GM15510 (cell line): ENCODE measurements at regions not wholly inside any gene's neighbourhood (a gene's known extent, or its start where the extent isn't known, plus 50 kb on each side); places are given as distances from the start of the nearest gene placed in this dataset.

Source experiments
- POLR2A ChIP-seq: IDR thresholded peaks from 3 replicates; pipeline ENCODE4 v1.6.1; 2011; ENCODE audit warnings: borderline replicate concordance; ENCODE audit not compliant: insufficient read length; ENCODE audit errors: extremely low read depth

DNA sequence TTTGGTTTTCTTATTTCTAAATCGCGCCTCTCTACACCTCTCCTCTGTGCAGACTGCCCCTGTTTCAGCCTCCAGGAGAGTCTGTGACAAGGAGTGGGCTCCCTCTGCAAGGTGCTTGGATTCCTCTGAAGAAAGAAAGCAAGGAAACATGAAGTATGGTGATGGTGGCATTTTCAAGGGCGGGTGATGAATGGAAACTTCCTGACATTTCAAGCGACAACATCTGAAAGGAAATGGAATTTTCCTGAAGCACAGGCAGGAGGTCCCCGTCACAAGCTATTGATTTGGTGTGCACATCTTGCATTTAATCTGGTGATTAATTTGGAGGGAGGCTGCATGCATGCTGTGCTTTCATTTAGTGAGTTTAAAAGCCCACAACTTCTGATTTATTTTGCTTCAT lies 164.6 kb upstream of the FGGY start:
- no peak for TF ChIP-seq POLR2A

DNA sequence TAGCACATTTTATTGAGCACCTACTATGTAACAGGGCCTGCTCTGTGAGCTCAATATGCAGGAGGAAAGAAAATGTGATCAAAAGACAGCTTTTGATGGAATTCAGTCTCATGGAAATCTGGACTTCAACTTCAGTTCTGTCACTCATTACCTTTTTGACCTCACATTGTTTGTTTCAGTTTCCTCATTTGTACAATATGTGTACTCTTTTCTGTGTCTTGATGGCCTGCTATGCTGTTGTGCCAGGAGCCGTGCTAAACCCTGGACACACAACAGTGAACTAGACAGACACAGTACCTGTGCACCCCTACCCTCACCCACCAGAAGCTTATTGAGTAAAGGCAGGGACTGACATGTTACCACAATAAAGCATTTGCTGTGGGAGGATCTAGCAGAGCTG lies 162.9 kb upstream of the FGGY start:
- no peak for TF ChIP-seq POLR2A

DNA sequence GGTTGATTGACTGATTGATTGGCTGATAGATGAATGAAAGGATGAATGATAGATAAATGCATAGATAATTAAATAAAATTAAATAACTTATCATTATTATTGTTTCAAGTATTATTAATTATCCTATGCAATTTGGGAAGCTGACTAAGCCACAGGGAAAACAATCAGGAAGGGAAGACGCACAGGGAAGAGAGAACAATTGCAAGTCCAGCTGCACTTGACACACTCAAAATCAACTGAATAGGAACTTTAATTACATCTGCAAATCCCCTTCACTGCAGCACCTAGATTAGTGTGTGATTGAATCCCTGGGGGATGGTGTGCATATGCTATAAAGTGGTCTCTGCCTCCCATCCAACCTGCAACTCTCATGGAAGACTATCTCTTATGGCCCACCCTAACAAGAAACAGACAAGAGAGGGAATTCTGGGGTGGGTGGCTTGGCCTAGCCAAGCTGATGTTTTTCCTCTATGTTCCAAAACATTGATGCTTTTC lies 161.1 kb upstream of the FGGY start:
- TF ChIP-seq POLR2A = no peak

DNA sequence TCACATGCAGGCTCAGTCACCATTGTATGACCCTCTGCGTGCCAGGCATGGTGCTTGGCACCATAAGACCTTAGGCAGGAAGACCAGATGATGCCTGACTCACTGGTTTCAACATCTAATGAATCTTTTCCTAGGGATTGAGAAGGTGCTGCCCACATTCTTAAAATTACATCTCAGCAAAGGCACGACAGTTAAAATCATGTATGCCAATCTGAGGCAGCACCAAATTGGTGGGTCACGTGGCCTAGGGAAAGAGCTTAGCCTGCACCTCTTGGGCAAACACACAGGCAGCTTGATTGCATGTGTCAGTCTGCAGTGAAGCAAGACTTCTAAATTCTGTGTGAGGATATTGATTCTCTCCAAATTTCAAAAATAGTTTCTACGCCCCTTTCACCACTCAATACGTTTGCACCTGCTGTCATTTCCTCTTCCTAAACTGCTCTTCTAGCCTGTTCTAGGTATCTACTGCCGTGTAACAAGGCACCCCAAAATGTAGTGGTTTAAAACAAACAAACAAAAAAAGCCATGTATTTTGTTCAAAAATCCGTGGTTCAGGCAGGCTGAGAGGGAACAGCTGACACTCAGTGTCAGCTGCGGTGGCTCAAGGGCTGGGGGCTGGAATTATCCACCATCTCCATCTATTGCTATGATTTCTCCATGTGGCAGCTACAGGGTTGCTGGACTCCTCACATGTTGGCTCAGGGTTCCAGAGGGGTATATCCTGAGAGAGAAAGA lies 160.2 kb upstream of the FGGY start:
- no peak for TF ChIP-seq POLR2A

DNA sequence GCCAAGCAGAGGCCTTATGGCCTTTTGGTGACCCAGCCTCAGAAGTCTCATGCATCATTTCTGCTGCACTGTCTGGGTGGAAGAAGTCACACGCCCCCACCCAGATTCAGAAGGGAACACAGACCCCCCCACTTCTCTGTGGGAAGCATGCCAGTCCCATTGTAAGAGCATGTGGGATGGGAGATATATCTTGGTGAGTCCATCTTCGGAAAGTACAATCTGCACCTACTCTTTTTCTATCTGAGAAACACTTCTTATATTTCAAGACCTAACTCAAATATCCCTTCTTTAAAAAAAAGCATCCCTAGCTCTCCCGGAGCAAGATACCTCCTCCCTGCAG lies 159.6 kb upstream of the FGGY start:
- TF ChIP-seq POLR2A = no peak

DNA sequence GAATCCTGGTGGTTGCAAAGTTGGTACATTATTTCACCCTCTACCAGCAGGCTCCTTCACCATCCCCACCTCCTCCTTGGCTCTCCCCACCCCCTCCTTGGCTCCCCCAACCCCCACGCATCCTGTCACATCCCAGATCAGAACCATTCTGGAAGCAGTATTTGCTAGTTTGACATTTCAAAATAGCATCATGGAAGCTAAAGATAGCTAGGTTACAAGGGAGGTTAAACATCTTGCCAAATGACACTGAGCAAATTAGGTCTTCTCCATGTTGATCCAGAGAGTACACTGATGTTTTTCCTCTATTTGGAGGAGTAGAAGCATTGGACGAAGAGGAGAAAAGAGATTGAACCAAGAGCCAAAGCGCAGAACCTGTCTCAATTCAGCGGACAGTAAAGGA lies 158.9 kb upstream of the FGGY start:
- TF ChIP-seq POLR2A = no peak

DNA sequence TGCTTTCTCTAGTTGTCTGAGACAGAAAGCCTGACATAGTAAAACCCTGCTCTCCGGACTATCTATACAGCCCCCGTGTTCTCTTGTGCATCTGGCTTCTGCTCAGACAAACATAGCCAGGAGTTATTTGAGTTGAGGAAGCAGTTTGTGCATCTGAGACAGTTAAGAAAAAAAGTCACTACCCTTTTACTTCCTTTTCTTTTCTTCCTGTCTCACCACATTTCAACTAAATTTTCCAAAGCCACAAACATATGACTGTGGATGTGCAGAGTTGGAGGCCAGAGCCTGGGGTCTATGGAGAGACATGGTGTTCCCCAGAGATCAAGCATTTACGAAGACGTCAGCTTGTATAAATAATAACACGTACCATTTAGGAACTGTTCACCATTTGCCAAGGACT lies 158.5 kb upstream of the FGGY start:
- no peak for TF ChIP-seq POLR2A

DNA sequence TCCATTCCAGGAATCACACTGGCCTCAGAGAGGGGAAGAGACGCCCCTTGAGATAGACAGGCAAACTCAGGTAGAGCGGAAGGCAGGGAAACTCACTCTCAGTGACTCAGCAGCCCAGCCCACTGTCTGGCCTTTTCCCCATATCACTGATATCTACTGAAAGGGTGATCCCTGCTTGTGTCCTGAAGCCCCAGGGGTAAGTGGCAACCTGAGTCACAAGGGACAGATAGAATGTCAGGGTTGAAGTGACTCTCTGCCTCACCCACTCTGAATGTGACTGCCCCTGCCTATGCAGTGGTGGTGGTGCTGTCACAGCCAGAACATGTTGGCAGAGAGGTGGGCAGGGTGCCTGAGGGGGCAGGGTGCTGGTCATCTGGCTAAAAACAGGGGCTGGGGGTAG lies 157.5 kb upstream of the FGGY start:
- no peak for TF ChIP-seq POLR2A

DNA sequence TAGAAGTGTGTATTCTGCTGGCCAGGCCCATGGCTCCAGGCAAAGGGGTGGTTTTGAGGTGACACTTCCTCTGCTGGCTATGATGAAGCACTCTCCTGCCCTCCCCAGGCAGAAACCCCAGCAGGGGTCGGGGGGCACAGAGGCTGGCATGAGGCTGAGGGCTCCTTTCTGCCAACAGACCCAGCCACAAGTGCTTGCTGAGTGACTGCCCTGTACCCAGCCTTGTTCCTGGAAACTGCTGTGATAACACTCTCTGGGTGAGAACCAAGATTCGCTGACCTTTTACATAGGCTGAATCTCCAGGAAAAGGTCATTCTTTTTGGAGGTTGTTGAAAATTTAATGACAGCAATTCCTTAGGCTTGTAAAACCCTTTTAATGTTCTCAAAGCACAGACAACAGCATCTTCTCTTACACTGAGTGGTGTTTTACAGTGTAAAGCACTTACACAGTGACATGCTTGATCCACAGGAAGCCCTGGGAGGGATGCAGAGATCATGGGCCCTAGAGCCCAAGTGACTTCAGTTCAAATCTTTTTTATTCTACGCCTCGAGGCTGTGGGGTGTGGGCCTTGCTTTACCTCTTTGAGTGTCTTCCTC lies 155.5 kb upstream of the FGGY start:
- no peak for TF ChIP-seq POLR2A

DNA sequence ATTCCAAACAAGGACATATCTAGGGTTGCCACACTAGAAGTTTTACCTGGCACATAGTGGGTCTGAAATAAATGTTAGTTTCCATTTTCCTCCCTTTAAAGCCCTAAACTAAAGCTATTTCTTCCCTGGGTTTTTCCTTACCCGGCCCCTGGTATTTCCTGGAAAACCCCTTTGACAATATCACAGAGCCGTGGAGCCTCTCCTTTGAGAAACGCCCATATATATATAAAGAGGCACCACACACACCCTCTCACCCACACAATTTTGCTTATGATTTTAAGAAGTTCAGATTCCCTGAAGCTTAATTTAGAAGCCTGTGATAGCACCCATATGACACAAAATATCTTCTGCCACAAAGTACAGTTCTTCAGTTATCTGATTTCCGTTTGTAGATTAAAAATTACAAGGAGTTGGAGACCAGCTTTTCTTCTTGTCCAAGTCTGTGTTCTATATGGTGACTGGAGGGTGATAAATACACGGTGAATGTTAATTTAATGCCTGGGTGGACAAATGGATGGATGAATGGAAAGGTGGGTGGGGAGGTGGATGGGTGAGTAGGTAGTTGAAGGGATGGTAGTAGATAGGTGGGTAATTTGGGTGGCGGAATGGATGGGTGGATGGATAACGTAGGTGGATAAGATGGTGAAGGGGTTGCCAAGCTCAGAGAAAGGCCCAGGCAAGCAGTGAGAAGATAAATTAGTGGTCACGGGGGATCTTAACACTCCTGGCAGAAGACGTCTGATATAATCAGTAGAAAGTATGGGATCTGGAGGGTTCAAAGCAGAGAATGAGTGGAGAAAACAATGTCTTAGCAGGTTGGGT lies 154.4 kb upstream of the FGGY start:
- TF ChIP-seq POLR2A = no peak

DNA sequence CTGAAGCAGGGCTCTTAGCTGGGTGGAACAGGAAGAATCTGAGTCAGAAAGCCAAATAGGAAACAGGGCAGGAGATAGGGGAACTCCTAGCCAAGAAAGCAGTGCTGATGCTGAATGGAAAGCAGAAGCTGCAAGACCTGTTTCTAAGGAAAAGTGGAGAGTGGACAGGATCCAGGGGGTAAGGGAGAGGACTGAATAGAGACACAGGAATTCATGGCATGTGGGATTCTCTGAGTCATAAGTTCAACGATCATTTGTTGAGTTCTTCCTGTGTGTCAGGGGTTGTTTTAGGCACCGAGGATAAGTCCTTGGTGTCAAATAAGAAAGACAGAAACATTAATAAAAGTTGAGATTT lies 153.8 kb upstream of the FGGY start:
- no peak for TF ChIP-seq POLR2A

DNA sequence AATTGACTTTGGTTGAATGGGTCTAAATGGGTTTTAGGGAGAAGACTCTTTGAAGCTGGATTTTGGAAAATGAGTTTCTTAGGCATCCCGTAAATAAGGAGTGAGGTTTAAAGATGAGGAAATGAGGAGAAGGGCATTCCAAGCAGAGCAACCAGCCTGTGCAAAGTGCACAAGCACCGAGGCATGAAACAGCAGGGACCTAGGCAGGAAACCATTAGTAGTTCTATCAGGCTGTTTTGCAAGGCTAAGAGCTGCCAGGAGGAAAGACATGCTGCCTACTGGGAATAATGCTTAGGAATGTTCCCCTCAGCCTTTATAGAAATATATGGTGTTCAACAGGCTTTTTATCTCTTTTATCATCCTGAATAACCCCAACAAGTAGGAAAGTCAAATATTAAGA lies 153.1 kb upstream of the FGGY start:
- TF ChIP-seq POLR2A = no peak

DNA sequence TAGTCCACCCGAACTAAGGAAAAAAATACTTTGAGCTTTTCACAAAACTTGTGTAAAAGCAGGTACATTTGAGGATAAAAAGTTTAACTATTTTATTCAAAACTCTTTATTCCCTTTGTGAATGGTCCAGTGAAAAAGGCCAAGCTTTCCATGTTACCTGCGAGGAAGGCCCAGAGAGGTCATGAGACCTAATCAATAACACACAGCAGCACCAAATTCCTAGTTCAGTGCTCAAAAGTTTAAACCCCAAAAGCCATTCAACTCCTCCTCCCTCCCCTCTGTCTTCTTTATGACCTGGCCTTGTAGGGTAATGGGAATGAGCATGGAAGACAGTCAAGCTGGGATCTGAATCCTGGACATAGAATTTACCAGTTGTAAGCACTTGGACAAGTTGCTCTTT lies 151.9 kb upstream of the FGGY start:
- TF ChIP-seq POLR2A = no peak

DNA sequence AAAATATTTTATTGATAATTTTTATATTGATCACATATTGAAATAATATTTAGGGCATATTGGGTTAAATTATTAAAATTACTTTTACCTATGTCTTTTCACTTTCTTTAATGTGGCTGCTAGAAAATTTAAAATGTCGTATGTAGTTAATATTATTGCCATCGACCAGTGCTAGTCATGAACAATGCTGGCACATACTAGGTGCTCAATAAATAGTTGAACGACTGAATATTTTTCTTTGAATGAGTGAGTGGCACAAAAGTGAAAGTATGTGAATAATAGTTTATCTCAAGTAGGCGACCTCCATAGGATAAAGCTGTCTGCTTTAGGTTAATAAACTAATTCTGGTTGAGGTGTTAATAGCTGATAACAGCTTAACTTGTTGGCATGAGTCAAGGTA lies 150.8 kb upstream of the FGGY start:
- TF ChIP-seq POLR2A = no peak

DNA sequence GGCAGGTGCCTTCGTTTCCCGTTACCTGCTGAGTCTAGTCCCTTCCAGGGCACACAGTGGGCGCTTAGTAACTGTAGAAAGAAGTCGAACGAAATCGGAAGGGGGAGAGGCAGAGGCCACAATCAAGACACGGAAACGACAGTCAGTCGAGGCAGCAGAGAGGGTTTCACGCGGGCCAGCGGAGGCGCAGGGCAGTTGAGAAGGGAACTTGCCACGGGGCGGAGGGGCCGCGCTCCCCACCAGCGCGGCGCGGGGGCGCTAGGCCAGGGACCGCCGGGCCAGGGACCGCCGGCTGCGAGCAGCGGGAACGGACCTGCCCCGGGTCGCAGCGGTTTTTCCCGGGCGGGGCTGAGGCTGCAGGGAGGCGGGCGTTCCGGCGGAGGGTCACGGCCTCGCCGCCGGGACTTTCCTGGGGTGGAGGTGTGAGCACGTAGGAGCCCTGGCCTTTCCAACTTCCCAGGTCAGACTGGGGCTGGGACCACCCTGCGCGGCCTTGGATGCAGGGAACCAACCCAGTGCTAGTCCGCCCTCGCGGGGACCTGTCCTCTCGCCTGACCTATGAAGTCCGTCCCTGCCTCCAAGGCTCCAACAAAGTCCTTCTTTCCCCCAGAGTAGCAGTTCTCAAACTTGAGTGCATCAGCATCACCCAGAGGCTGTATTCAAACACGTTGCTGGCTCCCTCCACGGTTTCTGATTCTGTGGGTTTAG lies 150.1 kb upstream of the FGGY start:
- TF ChIP-seq POLR2A = peak; percentile 42
